HepG2 (cell line): ENCODE measurements at regions not wholly inside any gene's neighbourhood (a gene's known extent, or its start where the extent isn't known, plus 50 kb on each side); places are given as distances from the start of the nearest gene placed in this dataset.

Experiments used
- ATAC-seq: fragments of 200-7000 bp; cut with Tn5 transposase; 3 replicates; pipeline ENCODE4 v1.9.1; 2020; ENCODE audit warnings: mild to moderate bottlenecking, moderate library complexity
- BruUV-seq: library from RNA; stranded (reverse); fragments of 400-500 nt; replicated peaks from 2 replicates; lab custom pipeline; 2021; lab: Mats Ljungman, UMichigan
- CTCF ChIA-PET: fragments of 300-600 bp; formaldehyde crosslinking; extraction: SDS; loops from one replicate; lab custom pipeline; 2021; ENCODE audit warnings: low total read pairs, inconsistent platforms, low intra/inter-chr PET ratio; lab: Yijun Ruan, JAX
- POLR2A ChIA-PET: fragments of 350-600 bp; sonication (Branson Sonifier 250); formaldehyde crosslinking; loops from one replicate; lab custom pipeline; 2020; ENCODE audit warnings: antibody characterized with exemption, inconsistent platforms; lab: Yijun Ruan, JAX
- DNase-seq: peaks from one replicate; pipeline ENCODE4 v3.0.0-alpha.2; 2015; ENCODE audit warnings: low spot score
- FAIRE-seq: peaks from 3 replicates; lab custom pipeline; 2011; peaks lifted over from hg19 to GRCh38; lab: Jason Lieb, UNC
- H2AFZ ChIP-seq: one replicate; pipeline ENCODE4 v1.6.1; 2011; ENCODE audit warnings: low read length, inconsistent platforms
- H3K27ac ChIP-seq: fragments of 300-600 bp; 3 replicates; pipeline ENCODE4 v1.8.0; 2011; ENCODE audit warnings: mixed run types, mild to moderate bottlenecking, mixed read lengths, low read length, inconsistent platforms; ENCODE audit not compliant: insufficient read depth; ENCODE audit errors: extremely low read length
- H3K27me3 ChIP-seq, 2 experiments: fragments of 200-600 bp in 1 of 2; 2 replicates in 1 of 2; 3 replicates in 1 of 2; pipeline versions ENCODE4 v1.6.0 to v1.8.0; 2011; ENCODE audit warnings: low read length in 2 of 2, mild to moderate bottlenecking in 2 of 2, moderate library complexity in 2 of 2, inconsistent platforms in 1 of 2; ENCODE audit not compliant: insufficient read depth in 2 of 2, control insufficient read depth in 1 of 2
- H3K36me3 ChIP-seq, 2 experiments: fragments of 200-600 bp in 1 of 2; replicated peaks in 1 of 2; 2 replicates in 1 of 2; 3 replicates in 1 of 2; pipeline versions ENCODE4 v1.5.1 to v1.8.0; 2011; ENCODE audit warnings: low read length in 2 of 2, inconsistent platforms in 1 of 2; ENCODE audit not compliant: insufficient read depth in 2 of 2, control insufficient read depth in 1 of 2
- H3K4me1 ChIP-seq: 2 replicates; pipeline ENCODE4 v1.5.1; 2012; ENCODE audit warnings: low read length, inconsistent platforms; ENCODE audit not compliant: insufficient read depth
- H3K4me2 ChIP-seq: 2 replicates; pipeline ENCODE4 v1.6.0; 2011; ENCODE audit warnings: low read depth, low read length, inconsistent platforms
- H3K4me3 ChIP-seq, 3 experiments: fragments of 200-600 bp in 1 of 3; sonication (generic), shearing (Covaris generic) in 1 of 3; replicated peaks in 1 of 3; 2 replicates each; pipeline ENCODE4 v1.5.1; 2011 to 2016; ENCODE audit warnings: low read length in 3 of 3, inconsistent platforms in 2 of 3, low read depth in 2 of 3, mild to moderate bottlenecking in 2 of 3, control low read depth in 1 of 3, mixed read lengths in 1 of 3; ENCODE audit not compliant: insufficient read depth in 1 of 3
- H3K79me2 ChIP-seq: one replicate; pipeline ENCODE4 v1.6.1; 2011; ENCODE audit warnings: low read length, inconsistent platforms; ENCODE audit not compliant: insufficient read depth
- H3K9ac ChIP-seq: 2 replicates; pipeline ENCODE4 v1.6.0; 2011; ENCODE audit warnings: mild to moderate bottlenecking, low read depth, low read length, inconsistent platforms; ENCODE audit not compliant: insufficient read depth
- H3K9me3 ChIP-seq: 2 replicates; pipeline ENCODE4 v1.5.1; 2012; ENCODE audit warnings: mild to moderate bottlenecking, low read length
- H4K20me1 ChIP-seq: 2 replicates; pipeline ENCODE4 v1.6.0; 2011; ENCODE audit warnings: inconsistent platforms, mild to moderate bottlenecking, low read length, moderate library complexity; ENCODE audit not compliant: insufficient read depth
- ARID2 ChIP-seq: sonication (generic); formaldehyde crosslinking; IDR thresholded peaks from 2 replicates; pipeline ENCODE4 v1.8.1; 2022; ENCODE audit warnings: mild to moderate bottlenecking, missing genetic modification reagents, borderline replicate concordance
- ATF7 ChIP-seq, 2 experiments: fragments of 450-650 bp in 1 of 2; sonication (generic) in 1 of 2; formaldehyde crosslinking in 1 of 2; IDR thresholded peaks; 2 replicates each; pipeline versions ENCODE4 v1.4.0 to v1.6.1; 2016 to 2020; ENCODE audit warnings: antibody characterized with exemption in 1 of 2, mild to moderate bottlenecking in 1 of 2, missing genetic modification reagents in 1 of 2
- CREB1 ChIP-seq, 2 experiments: fragments of 450-650 bp in 1 of 2; IDR thresholded peaks; 2 replicates each; pipeline ENCODE4 v1.6.1; 2016 to 2017; ENCODE audit warnings: control low read depth in 1 of 2, mild to moderate bottlenecking in 1 of 2, missing compliant biosample characterization in 1 of 2, missing genetic modification characterization in 1 of 2
- GATAD1 ChIP-seq: IDR thresholded peaks from 2 replicates; pipeline ENCODE4 v1.6.1; 2016; ENCODE audit warnings: missing genetic modification reagents, missing compliant biosample characterization
- JARID2 ChIP-seq: sonication (generic); formaldehyde crosslinking; IDR thresholded peaks from 2 replicates; pipeline ENCODE4 v1.8.1; 2023; ENCODE audit warnings: missing genetic modification reagents, inconsistent platforms; ENCODE audit not compliant: insufficient replicate concordance
- KLF6 ChIP-seq: IDR thresholded peaks from 2 replicates; pipeline ENCODE4 v1.8.0; 2016; ENCODE audit warnings: missing biosample characterization, missing genetic modification reagents
- MAFF ChIP-seq: IDR thresholded peaks from 2 replicates; pipeline ENCODE4 v1.6.1; 2011; ENCODE audit warnings: low read depth, low read length, improper control_type of control experiment
- MAFK ChIP-seq, 2 experiments: IDR thresholded peaks in 1 of 2; conservative IDR thresholded peaks in 1 of 2; 2 replicates each; pipeline ENCODE4 v1.6.1; 2011; ENCODE audit warnings: improper control_type of control experiment in 2 of 2, low read length in 2 of 2
- PAWR ChIP-seq: sonication (generic); formaldehyde crosslinking; IDR thresholded peaks from 2 replicates; pipeline ENCODE4 v1.4.0; 2020; ENCODE audit warnings: missing genetic modification reagents, mild to moderate bottlenecking, borderline replicate concordance
- ZFP36L2 ChIP-seq: sonication (generic); formaldehyde crosslinking; IDR thresholded peaks from 2 replicates; pipeline ENCODE4 v1.4.0; 2020; ENCODE audit warnings: missing genetic modification reagents
- ZFP90 ChIP-seq: sonication (generic); formaldehyde crosslinking; IDR thresholded peaks from 2 replicates; pipeline ENCODE4 v1.8.0; 2022; ENCODE audit warnings: missing genetic modification reagents, mild to moderate bottlenecking, inconsistent platforms, borderline replicate concordance
- ZNF296 ChIP-seq: sonication (generic); formaldehyde crosslinking; conservative IDR thresholded peaks from 2 replicates; pipeline ENCODE4 v1.5.0; 2020; ENCODE audit warnings: mild to moderate bottlenecking, missing genetic modification reagents
- ZNF44 ChIP-seq: sonication (generic); formaldehyde crosslinking; IDR thresholded peaks from 2 replicates; pipeline ENCODE4 v1.5.1; 2020; ENCODE audit warnings: mild to moderate bottlenecking, missing genetic modification reagents
- ZNF788 ChIP-seq: sonication (generic); formaldehyde crosslinking; IDR thresholded peaks from 2 replicates; pipeline ENCODE4 v1.5.0; 2020; ENCODE audit warnings: mild to moderate bottlenecking, missing genetic modification reagents, borderline replicate concordance
- WGBS: methylation state at CpG from one replicate; pipeline ENCODE4 v1.1.6; 2017; ENCODE audit warnings: low lambda C conversion rate; 5-methylcytosine and 5-hydroxymethylcytosine counted together
- in situ Hi-C: cut with HindIII; loops from 2 replicates; pipeline ENCODE4 v1.10.0; 2017; ENCODE audit warnings: low pct_unique_long_range_greater_than_20kb; ENCODE audit not compliant: extremely low pct_ligation_motif_present
- intact Hi-C: fragments of 100-400 bp; cut with micrococcal nuclease; formaldehyde crosslinking; loops from one replicate; pipeline ENCODE4 v1.10.0; 2022; ENCODE audit not compliant: unreplicated experiment

- ChIA-PET POLR2A (no interaction called here), CTCF (no interaction called here)
- no peaks in the 10 kb centered on the region for H3K79me2 ChIP-seq
- peaks cover 88% of the 10 kb centered on the region for H3K9me3 ChIP-seq
- DNase-seq (no peak), ATAC-seq (no peak), FAIRE-seq (no peak)
- no peak overlapping the region for H3K4me2 ChIP-seq
- H3K9ac ChIP-seq: no peak overlapping the region
- no peaks in the 10 kb centered on the region for H3K4me1 ChIP-seq
- no peak overlapping the region for H3K4me3 ChIP-seq
- no TSS peak for BruUV-seq
- in situ Hi-C loops: no loop called here
- no peaks in the 10 kb centered on the region for H3K27me3 ChIP-seq
- intact Hi-C loops: no loop called here
- H2AFZ ChIP-seq: no peak overlapping the region
- no peak overlapping the region for H3K27ac ChIP-seq
- TF ChIP-seq MAFK (conservative IDR thresholded peaks at IDR 0.05 in 1 of 2, IDR thresholded peaks at IDR 0.05 in 1 of 2; ENCODE audit: low read length in 2 of 2): peak; percentile 87 to 91
- peak; percentile 93 for TF ChIP-seq ATF7 (IDR thresholded peaks at IDR 0.05)
- no peak for TF ChIP-seq ATF7 (CRISPR knock-in tag; IDR thresholded peaks at IDR 0.05)
- no peak for TF ChIP-seq ZNF296 (CRISPR knock-in tag)
- no peak for TF ChIP-seq ARID2
- no peak for TF ChIP-seq ZFP90 (CRISPR knock-in tag)
- peak; percentile 89 for TF ChIP-seq MAFF
- peak; percentile 79 for TF ChIP-seq CREB1 (IDR thresholded peaks at IDR 0.05)
- TF ChIP-seq CREB1 (CRISPR knock-in tag; IDR thresholded peaks at IDR 0.05): no peak
- no peaks in the 10 kb centered on the region for H3K36me3 ChIP-seq
- WGBS: 3% methylated on average over 5 of the region's 5 CpGs
- H4K20me1 ChIP-seq: no peaks in the 10 kb centered on the region
Measured at GRCh38 chr2:116440104-116440653, 1374.3 kb upstream of the DDX18 start.

DNA sequence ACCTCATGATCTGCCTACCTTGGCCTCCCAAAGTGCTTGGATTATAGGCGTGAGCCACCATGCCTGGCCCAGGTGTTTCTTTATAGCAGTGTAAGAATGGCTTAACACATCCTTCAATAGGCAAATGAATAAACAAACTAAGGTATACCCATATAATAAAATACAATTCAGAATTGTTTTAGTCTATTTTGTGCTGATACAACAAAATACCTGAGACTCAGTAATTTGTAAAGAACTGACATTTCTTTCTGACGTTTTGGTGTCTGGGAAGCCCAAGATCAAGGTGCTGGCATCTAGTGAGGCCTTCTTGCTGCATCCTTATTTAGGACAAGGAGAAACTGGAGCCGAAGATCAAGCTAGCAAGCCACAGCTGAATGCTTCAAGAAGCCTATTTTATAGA lies 1372.1 kb upstream of the DDX18 start:
- H3K36me3 ChIP-seq: no peaks in the 10 kb centered on the region
- no peak overlapping the region for H3K4me3 ChIP-seq
- no peaks in the 10 kb centered on the region for H3K4me1 ChIP-seq
- no peak overlapping the region for H3K9ac ChIP-seq
- TF ChIP-seq ZNF788 (CRISPR knock-in tag): no peak
- TF ChIP-seq PAWR (CRISPR knock-in tag): no peak
- TF ChIP-seq KLF6 (CRISPR knock-in tag): no peak
- TF ChIP-seq ZNF44 (CRISPR knock-in tag): no peak
- peak; percentile 73 to 90 for TF ChIP-seq MAFK (conservative IDR thresholded peaks at IDR 0.05 in 1 of 2, IDR thresholded peaks at IDR 0.05 in 1 of 2; ENCODE audit: low read length in 2 of 2)
- TF ChIP-seq MAFF: peak; percentile 77
- TF ChIP-seq GATAD1 (CRISPR knock-in tag): no peak
- no peak for TF ChIP-seq ZFP36L2 (CRISPR knock-in tag)
- TF ChIP-seq JARID2: no peak
- H3K27ac ChIP-seq: no peak overlapping the region
- no peak for DNase-seq
- ChIA-PET CTCF (no interaction called here), POLR2A (no interaction called here)
- no peaks in the 10 kb centered on the region for H3K27me3 ChIP-seq
- ATAC-seq: no peak
- H4K20me1 ChIP-seq: no peaks in the 10 kb centered on the region
- intact Hi-C loops (no loop called here), in situ Hi-C loops (no loop called here)
- peaks cover 91% of the 10 kb centered on the region for H3K9me3 ChIP-seq
- no peak for FAIRE-seq
- BruUV-seq: no TSS peak
- no peaks in the 10 kb centered on the region for H3K79me2 ChIP-seq
- no peak overlapping the region for H3K4me2 ChIP-seq
- H2AFZ ChIP-seq: no peak overlapping the region
- 2% methylated on average over 3 of the region's 3 CpGs for WGBS
